ENCODE measurements at regions not wholly inside any gene's neighbourhood (a gene's known extent, or its start where the extent isn't known, plus 50 kb on each side); places are given as distances from the start of the nearest gene placed in this dataset.
"Not testable (repeated sequence)": the region's sequence is repeated elsewhere in the genome, so short reads cannot be mapped to it uniquely, and the experiment has no call there.

DNA sequence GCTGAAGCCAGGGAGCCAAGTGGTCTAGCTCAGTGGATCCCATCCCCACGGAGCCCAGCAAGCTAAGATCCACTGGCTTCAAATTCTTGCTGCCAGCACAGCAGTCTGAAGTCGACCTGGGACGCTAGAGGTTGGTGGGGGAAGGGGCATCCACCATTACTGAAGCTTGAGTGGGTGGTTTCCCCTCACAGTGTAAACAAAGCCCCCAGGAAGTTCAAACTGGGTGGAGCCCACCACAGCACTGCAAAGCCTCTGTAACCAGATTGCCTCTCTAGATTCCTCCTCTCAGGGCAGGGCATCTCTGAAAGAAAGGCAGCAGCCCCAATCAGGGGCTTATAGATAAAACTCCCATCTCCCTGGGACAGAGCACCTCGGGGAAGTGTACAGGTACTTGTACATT lies 58.1 kb downstream of the TEX51 start:
- not testable (repeated sequence) for TF ChIP-seq POLR2A, POLR2AphosphoS5 (IDR thresholded peaks at IDR 0.05)
- TF ChIP-seq, protein P1, sequence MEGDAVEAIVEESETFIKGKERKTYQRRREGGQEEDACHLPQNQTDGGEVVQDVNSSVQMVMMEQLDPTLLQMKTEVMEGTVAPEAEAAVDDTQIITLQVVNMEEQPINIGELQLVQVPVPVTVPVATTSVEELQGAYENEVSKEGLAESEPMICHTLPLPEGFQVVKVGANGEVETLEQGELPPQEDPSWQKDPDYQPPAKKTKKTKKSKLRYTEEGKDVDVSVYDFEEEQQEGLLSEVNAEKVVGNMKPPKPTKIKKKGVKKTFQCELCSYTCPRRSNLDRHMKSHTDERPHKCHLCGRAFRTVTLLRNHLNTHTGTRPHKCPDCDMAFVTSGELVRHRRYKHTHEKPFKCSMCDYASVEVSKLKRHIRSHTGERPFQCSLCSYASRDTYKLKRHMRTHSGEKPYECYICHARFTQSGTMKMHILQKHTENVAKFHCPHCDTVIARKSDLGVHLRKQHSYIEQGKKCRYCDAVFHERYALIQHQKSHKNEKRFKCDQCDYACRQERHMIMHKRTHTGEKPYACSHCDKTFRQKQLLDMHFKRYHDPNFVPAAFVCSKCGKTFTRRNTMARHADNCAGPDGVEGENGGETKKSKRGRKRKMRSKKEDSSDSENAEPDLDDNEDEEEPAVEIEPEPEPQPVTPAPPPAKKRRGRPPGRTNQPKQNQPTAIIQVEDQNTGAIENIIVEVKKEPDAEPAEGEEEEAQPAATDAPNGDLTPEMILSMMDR (IDR thresholded peaks at IDR 0.05): not testable (repeated sequence)
